BJ (cell line): ENCODE measurements at regions not wholly inside any gene's neighbourhood (a gene's known extent, or its start where the extent isn't known, plus 50 kb on each side); places are given as distances from the start of the nearest gene placed in this dataset.

ENCODE experiments used
- CTCF ChIA-PET: fragments of 350-600 bp; formaldehyde crosslinking; extraction: SDS; loops from one replicate; lab custom pipeline; 2021; ENCODE audit warnings: antibody characterized with exemption, inconsistent platforms; lab: Yijun Ruan, JAX
- POLR2A ChIA-PET: fragments of 300-600 bp; sonication (Branson Sonifier 250); formaldehyde crosslinking; extraction: SDS; loops from one replicate; lab custom pipeline; 2021; ENCODE audit warnings: antibody characterized with exemption; lab: Charles Lee
- DNase-seq: peaks from one replicate; pipeline ENCODE4 v3.0.0-alpha.2; 2011; ENCODE audit warnings: low read depth
- H3K27me3 ChIP-seq: 2 replicates; pipeline ENCODE4 v1.6.0; 2011; ENCODE audit warnings: low read length; ENCODE audit not compliant: control insufficient read depth, insufficient read depth
- H3K36me3 ChIP-seq: 2 replicates; pipeline ENCODE4 v1.5.1; 2011; ENCODE audit warnings: low read length; ENCODE audit not compliant: control insufficient read depth, insufficient read depth
- H3K4me3 ChIP-seq: 2 replicates; pipeline ENCODE4 v1.5.1; 2011; ENCODE audit warnings: low read depth, mild to moderate bottlenecking, control low read depth, low read length
- CTCF ChIP-seq: IDR thresholded peaks from 2 replicates; pipeline ENCODE4 v1.5.1; 2011; ENCODE audit warnings: low read depth, mild to moderate bottlenecking, control low read depth, inconsistent platforms, low read length, moderate library complexity; ENCODE audit not compliant: insufficient read depth

- POLR2A ChIA-PET: no interaction called here
- CTCF ChIA-PET: no interaction called here
- Histone ChIP-seq H3K4me3 (no peak overlapping the region), H3K36me3 (no peaks in the 10 kb centered on the region), H3K27me3 (no peaks in the 10 kb centered on the region)
- DNase-seq: no peak
- TF ChIP-seq CTCF: no peak
Measured at GRCh38 chr9:32171339-32171738, 213.1 kb upstream of the ACO1 start.

- ChIA-PET CTCF (no interaction called here), POLR2A (no interaction called here)
- H3K27me3 ChIP-seq: no peaks in the 10 kb centered on the region
- no peak for DNase-seq
- no peak for TF ChIP-seq CTCF
- H3K4me3 ChIP-seq: no peak overlapping the region
- no peaks in the 10 kb centered on the region for H3K36me3 ChIP-seq
Measured at GRCh38 chr9:32172256-32172655, 212.2 kb upstream of the ACO1 start.

GRCh38 chr9:32177396-32177795 is 207.0 kb upstream of the ACO1 start:
- no peak for DNase-seq
- CTCF ChIA-PET: no interaction called here
- H3K4me3 ChIP-seq: no peak overlapping the region
- POLR2A ChIA-PET: no interaction called here
- H3K27me3 ChIP-seq: no peaks in the 10 kb centered on the region
- no peak for TF ChIP-seq CTCF
- no peaks in the 10 kb centered on the region for H3K36me3 ChIP-seq

- POLR2A ChIA-PET: interaction anchor here (0.6 kb wide), 1 partner anchor 118 kb away, joined by 3 read pairs; no protein-coding TSS in a partner anchor
Measured at GRCh38 chr9:32180597-32180996, 203.8 kb upstream of the ACO1 start.

GRCh38 chr9:32200241-32200640 is 184.2 kb upstream of the ACO1 start:
- CTCF ChIA-PET: no interaction called here
- Histone ChIP-seq H3K4me3 (no peak overlapping the region), H3K36me3 (no peaks in the 10 kb centered on the region), H3K27me3 (no peaks in the 10 kb centered on the region)
- TF ChIP-seq CTCF: no peak
- no peak for DNase-seq
- POLR2A ChIA-PET: no interaction called here

More at GRCh38 chr9:32180597-32180996, 203.8 kb upstream of the ACO1 start:
- no peaks in the 10 kb centered on the region for H3K27me3 ChIP-seq
- TF ChIP-seq CTCF: no peak
- no peak for DNase-seq
- no peaks in the 10 kb centered on the region for H3K36me3 ChIP-seq
- no peak overlapping the region for H3K4me3 ChIP-seq
- CTCF ChIA-PET: interaction anchor here (0.6 kb wide), 1 partner anchor 71 kb away, joined by 3 read pairs; no protein-coding TSS in a partner anchor
